Thoracic aorta (tissue), 2 donors: ENCODE measurements at regions not wholly inside any gene's neighbourhood (a gene's known extent, or its start where the extent isn't known, plus 50 kb on each side); places are given as distances from the start of the nearest gene placed in this dataset.

Experiments used
- ATAC-seq: fragments of 150-250 bp; one replicate; pipeline ENCODE4 v1.8.0; 2017; ENCODE audit warnings: low read depth; ENCODE audit not compliant: insufficient number of reproducible peaks, low FRiP score
- DNase-seq: peaks from one replicate; pipeline ENCODE4 v3.0.0-alpha.2; 2020; ENCODE audit warnings: low spot score
- H3K27ac ChIP-seq, 2 donors: fragments of 200-600 bp; sonication (generic); 1 replicate in 1 of 2; 2 replicates in 1 of 2; pipeline ENCODE4 v1.5.1; 2016; ENCODE audit warnings: mild to moderate bottlenecking in 2 of 2, moderate library complexity in 2 of 2
- H3K27me3 ChIP-seq: fragments of 200-600 bp; sonication (generic); replicated peaks from 2 replicates; pipeline ENCODE4 v1.6.0; 2016; ENCODE audit warnings: mild to moderate bottlenecking; ENCODE audit not compliant: insufficient read depth
- H3K36me3 ChIP-seq: fragments of 200-600 bp; sonication (generic); one replicate; pipeline ENCODE4 v1.5.1; 2016
- H3K4me1 ChIP-seq, 2 donors: fragments of 200-600 bp; sonication (generic); 1 replicate in 1 of 2; 2 replicates in 1 of 2; pipeline versions ENCODE4 v1.5.1 to v1.6.0; 2016; ENCODE audit warnings: low read depth in 2 of 2, mild to moderate bottlenecking in 1 of 2; ENCODE audit not compliant: control insufficient read depth in 1 of 2
- H3K4me3 ChIP-seq: fragments of 200-600 bp; sonication (generic); 2 replicates; pipeline ENCODE4 v1.5.1; 2016; ENCODE audit warnings: mild to moderate bottlenecking
- H3K9me3 ChIP-seq: fragments of 200-600 bp; sonication (generic); 2 replicates; pipeline ENCODE4 v1.5.1; 2016
- TF ChIP-seq, protein P1 (sequence below): fragments of 200-600 bp; sonication (generic); IDR thresholded peaks from one replicate; pipeline ENCODE4 v1.5.1; 2019; ENCODE audit warnings: antibody characterized with exemption

DNA sequence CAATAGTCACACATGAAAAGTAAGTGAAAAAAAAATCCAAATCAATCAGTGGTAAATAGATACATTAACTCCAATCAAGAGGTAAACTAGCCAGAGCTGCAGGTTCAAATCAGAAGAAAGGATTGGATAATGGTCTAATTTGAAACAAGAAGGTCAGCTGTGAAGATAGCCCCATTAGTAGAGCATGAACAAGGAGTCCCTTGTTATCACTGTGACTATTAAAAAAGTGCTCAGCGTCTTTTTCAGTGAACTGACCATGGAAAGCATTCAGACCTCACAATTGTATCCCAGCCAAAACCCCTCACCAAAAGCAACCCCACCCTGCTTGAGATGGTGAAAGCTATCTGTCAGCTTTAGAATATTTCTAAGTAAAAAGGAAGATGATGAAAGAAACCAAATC is 125.0 kb upstream of the EGLN3 start:
- H3K4me1 ChIP-seq, result peaks cover 0 to 3% of the 10 kb centered on the region in 2 donors
- no peaks in the 10 kb centered on the region for H3K36me3 ChIP-seq
- H3K27me3 ChIP-seq, result no peaks in the 10 kb centered on the region
- DNase-seq (no peak), ATAC-seq (no peak)
- no peak overlapping the region for H3K27ac ChIP-seq
- no peak overlapping the region for H3K4me3 ChIP-seq
- TF ChIP-seq, protein P1, sequence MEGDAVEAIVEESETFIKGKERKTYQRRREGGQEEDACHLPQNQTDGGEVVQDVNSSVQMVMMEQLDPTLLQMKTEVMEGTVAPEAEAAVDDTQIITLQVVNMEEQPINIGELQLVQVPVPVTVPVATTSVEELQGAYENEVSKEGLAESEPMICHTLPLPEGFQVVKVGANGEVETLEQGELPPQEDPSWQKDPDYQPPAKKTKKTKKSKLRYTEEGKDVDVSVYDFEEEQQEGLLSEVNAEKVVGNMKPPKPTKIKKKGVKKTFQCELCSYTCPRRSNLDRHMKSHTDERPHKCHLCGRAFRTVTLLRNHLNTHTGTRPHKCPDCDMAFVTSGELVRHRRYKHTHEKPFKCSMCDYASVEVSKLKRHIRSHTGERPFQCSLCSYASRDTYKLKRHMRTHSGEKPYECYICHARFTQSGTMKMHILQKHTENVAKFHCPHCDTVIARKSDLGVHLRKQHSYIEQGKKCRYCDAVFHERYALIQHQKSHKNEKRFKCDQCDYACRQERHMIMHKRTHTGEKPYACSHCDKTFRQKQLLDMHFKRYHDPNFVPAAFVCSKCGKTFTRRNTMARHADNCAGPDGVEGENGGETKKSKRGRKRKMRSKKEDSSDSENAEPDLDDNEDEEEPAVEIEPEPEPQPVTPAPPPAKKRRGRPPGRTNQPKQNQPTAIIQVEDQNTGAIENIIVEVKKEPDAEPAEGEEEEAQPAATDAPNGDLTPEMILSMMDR, result no peak
- H3K9me3 ChIP-seq, result no peaks in the 10 kb centered on the region

DNA sequence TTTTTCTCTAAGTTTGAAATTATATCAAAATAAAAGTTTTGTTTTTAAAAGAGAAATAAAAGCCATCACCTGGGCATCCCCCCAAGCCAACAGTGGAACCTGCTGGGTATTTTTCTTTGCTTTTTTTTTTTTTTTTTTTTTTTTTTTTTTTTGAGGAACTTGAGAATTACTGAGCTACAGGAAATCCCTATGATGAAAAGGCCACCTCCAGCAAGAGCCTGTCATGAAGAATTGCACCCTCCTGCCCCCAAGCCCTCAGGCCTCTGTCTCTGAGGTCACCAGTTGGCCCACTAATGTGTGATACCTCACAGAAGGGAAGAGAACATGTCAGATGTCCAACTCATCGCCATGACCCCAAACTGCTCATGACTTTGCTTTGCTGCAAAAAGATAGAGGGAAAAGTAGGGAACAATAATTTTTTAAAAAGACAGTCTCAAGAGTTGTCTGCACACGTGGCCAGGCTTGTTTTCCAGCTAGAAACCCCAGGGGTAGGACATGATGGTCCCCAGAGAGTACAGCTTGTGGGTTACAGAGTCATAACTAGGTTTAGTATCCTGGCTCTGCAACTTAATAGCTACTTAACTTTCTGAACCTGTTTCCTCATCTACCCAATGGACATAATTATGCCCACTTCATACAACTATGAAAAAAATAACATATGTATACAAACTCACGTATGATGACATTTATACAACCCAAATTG is 124.3 kb upstream of the EGLN3 start:
- no peaks in the 10 kb centered on the region for H3K27me3 ChIP-seq
- peaks cover under 1 to 3% of the 10 kb centered on the region in 2 donors for H3K4me1 ChIP-seq
- no peaks in the 10 kb centered on the region for H3K36me3 ChIP-seq
- no peak overlapping the region for H3K27ac ChIP-seq
- H3K4me3 ChIP-seq, result no peak overlapping the region
- H3K9me3 ChIP-seq, result no peaks in the 10 kb centered on the region
- ATAC-seq (no peak), DNase-seq (no peak)
- TF ChIP-seq, protein P1, result no peak

DNA sequence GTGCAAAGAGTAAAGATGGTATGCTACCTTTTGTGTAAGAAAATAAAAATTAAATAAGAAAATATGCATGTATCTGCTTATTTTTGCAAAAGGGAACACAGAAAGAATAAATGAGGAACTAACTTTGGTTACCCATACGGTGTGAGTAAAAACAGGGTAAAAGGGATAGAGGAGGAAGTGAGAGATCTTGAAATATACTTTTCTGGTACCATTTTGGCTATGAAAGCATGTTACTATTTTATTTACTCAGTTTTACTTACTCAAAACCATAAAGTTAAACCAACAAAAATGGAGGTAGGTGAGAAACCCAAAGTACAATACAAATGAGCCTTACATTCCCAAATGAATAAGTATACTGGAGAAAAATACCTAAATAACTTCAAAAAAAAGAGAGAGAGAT is 122.0 kb upstream of the EGLN3 start:
- TF ChIP-seq, protein P1, result no peak
- ATAC-seq, result no peak
- peaks cover 5 to 12% of the 10 kb centered on the region in 2 donors for H3K4me1 ChIP-seq

DNA sequence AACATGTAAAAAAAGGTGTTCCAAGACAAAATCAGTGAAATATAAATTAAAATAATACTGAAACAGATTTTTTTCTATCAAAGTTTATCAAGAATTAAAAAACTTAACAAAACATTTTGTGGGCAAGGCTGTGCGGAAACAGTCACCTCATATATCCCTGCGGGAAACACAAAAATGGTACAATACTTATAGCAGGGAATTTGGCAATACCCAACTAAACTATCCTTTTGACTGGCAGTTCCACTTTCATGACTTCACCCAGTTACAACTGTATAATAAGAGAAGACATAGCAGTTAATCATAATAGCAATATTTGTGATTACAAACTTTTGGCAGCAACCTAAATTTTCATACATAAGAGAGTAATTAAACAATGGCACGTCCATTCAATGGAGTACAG is 121.5 kb upstream of the EGLN3 start:
- no peak overlapping the region for H3K27ac ChIP-seq
- H3K4me1 ChIP-seq, result peaks cover 5 to 12% of the 10 kb centered on the region in 2 donors
- no peak overlapping the region for H3K4me3 ChIP-seq
- ATAC-seq (no peak), DNase-seq (no peak)
- H3K9me3 ChIP-seq, result no peaks in the 10 kb centered on the region
- TF ChIP-seq, protein P1, result no peak
- no peaks in the 10 kb centered on the region for H3K36me3 ChIP-seq
- no peaks in the 10 kb centered on the region for H3K27me3 ChIP-seq

More for the DNA sequence above, 122.0 kb upstream of the EGLN3 start:
- Histone ChIP-seq H3K27me3 (no peaks in the 10 kb centered on the region), H3K9me3 (no peaks in the 10 kb centered on the region), H3K36me3 (no peaks in the 10 kb centered on the region), H3K27ac (no peak overlapping the region), H3K4me3 (no peak overlapping the region)
- no peak for DNase-seq

DNA sequence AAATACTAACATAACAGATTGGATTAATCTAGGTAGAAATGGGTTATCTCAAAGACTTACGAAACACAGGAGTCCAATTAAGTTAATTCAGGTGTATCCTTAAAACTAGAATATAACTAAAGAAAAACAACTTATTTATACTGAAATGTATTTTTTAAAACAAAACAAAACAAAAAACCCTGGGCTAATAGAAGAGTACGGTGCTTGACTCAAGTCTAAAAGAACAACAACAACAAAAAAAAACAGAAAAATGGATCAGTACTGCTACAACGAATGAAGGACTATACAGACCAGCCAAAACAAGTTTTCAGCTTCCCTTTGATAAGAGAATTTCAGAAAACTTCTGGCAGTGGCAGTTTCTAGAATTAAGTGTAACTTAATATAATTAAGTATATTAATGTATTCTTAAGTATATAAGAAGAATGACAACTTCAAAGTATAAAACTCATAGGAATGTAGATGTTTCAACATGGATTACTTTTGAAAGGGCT is 120.1 kb upstream of the EGLN3 start:
- DNase-seq (no peak), ATAC-seq (no peak)
- H3K9me3 ChIP-seq, result no peaks in the 10 kb centered on the region
- H3K4me1 ChIP-seq, result peaks cover 5 to 19% of the 10 kb centered on the region in 2 donors
- H3K4me3 ChIP-seq, result no peak overlapping the region
- no peaks in the 10 kb centered on the region for H3K27me3 ChIP-seq
- H3K27ac ChIP-seq, result no peak overlapping the region
- TF ChIP-seq, protein P1, result no peak
- H3K36me3 ChIP-seq, result no peaks in the 10 kb centered on the region
